ENCODE measurements at regions not wholly inside any gene's neighbourhood (a gene's known extent, or its start where the extent isn't known, plus 50 kb on each side); places are given as distances from the start of the nearest gene placed in this dataset.

DNA sequence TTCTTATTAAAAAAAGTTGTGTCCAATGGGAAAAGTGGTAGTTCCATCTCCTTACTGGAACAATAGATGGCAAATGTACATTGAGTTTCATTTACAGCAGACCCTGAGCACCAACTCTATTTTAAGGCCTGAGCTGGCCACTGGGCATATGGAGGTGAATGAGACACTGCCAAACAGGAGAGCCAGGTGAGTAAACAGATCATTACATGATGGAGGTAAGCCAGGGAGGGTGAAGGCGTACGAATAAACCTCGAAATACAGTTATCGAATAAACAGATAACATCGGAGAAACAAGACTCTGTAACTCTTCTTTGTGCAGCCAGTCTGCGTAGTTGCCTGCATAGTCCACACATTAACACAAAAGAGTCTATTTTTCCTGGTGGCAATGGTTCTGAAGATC is 446.4 kb upstream of the KLF4 start:
- H3K27ac ChIP-seq = no peak overlapping the region
- intact Hi-C loops (cut with DNase I) = no loop called here
- no peak for DNase-seq
- no peaks in the 10 kb centered on the region for H3K36me3 ChIP-seq
- no peaks in the 10 kb centered on the region for H3K4me1 ChIP-seq
- no peak overlapping the region for H3K9ac ChIP-seq (ENCODE audit: low read depth in 2 of 2, low read length in 2 of 2)
- no peak overlapping the region for H3K4me3 ChIP-seq
- no peaks in the 10 kb centered on the region for H3K9me3 ChIP-seq
- H3K27me3 ChIP-seq = no peaks in the 10 kb centered on the region
- TF ChIP-seq, protein P1, sequence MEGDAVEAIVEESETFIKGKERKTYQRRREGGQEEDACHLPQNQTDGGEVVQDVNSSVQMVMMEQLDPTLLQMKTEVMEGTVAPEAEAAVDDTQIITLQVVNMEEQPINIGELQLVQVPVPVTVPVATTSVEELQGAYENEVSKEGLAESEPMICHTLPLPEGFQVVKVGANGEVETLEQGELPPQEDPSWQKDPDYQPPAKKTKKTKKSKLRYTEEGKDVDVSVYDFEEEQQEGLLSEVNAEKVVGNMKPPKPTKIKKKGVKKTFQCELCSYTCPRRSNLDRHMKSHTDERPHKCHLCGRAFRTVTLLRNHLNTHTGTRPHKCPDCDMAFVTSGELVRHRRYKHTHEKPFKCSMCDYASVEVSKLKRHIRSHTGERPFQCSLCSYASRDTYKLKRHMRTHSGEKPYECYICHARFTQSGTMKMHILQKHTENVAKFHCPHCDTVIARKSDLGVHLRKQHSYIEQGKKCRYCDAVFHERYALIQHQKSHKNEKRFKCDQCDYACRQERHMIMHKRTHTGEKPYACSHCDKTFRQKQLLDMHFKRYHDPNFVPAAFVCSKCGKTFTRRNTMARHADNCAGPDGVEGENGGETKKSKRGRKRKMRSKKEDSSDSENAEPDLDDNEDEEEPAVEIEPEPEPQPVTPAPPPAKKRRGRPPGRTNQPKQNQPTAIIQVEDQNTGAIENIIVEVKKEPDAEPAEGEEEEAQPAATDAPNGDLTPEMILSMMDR (IDR thresholded peaks at IDR 0.05) = no peak

DNA sequence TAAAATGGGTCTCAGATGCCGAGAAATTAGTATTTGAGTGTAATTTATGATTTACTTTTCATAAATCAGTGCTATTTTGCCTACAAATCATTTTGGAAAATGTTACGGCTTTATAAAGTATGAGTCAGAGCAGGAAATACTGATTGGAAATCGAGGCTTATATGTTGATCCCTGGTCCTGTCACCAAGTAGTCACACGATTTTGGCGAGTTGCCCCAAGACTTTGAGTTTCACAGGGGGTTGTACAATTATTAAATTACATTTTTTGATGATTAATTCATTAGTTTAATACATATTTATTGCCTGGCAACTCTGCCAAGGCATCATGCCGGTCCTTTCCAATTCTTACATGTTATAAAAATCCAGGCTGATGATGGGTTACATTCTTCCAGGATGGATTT is 443.9 kb upstream of the KLF4 start:
- no peak for DNase-seq

DNA sequence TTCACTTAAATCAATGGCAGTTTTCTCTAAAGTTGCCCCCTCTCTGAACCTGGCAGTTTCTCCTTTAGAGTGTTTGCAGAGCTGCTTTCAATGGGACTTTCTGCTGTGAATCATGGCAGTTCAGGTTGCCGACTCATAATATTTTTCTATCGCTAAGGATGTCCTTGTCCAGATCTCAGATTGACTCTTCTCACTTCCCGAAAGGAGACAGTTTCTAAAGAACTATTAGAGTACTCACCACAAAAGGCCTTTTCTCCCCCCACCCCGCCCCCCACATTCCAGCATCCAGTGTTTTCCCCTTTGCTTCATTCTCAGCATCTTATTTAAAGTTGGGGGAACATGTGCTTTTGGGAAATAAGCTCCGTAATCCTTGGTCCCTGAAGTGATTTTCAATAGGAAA is 443.5 kb upstream of the KLF4 start:
- Histone ChIP-seq H3K27me3 (no peaks in the 10 kb centered on the region), H3K4me1 (no peaks in the 10 kb centered on the region), H3K9me3 (no peaks in the 10 kb centered on the region), H3K9ac (ENCODE audit: low read depth in 2 of 2, low read length in 2 of 2) (no peak overlapping the region), H3K4me3 (no peak overlapping the region), H3K27ac (no peak overlapping the region), H3K36me3 (no peaks in the 10 kb centered on the region)
- intact Hi-C loops (cut with DNase I) = no loop called here
- no peak for DNase-seq
- TF ChIP-seq, protein P1 (IDR thresholded peaks at IDR 0.05) = no peak

More for the DNA sequence above, 443.9 kb upstream of the KLF4 start:
- Histone ChIP-seq H3K4me3 (no peak overlapping the region), H3K9ac (ENCODE audit: low read depth in 2 of 2, low read length in 2 of 2) (no peak overlapping the region), H3K27me3 (no peaks in the 10 kb centered on the region), H3K4me1 (no peaks in the 10 kb centered on the region), H3K27ac (no peak overlapping the region), H3K9me3 (no peaks in the 10 kb centered on the region), H3K36me3 (no peaks in the 10 kb centered on the region)
- TF ChIP-seq, protein P1 (IDR thresholded peaks at IDR 0.05) = no peak
- intact Hi-C loops (cut with DNase I) = no loop called here

DNA sequence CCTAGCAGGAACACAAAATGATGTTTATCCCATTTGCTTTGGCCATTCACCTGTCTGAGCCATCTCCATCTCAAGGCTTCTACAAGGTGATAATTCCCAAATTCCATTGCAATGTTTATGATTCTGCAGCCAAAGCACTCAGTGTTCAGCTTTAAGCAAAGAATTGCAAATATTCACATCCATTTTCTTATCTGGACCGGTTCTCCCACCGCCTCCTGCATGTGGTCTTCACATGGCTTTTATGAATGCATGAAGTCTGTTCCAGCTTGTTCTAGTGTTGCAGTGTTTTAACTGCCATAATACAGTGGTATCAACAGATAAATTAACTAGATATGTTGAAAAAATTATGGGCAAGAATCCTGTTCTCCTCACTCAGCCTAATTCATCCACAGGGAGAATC is 443.0 kb upstream of the KLF4 start:
- no peaks in the 10 kb centered on the region for H3K4me1 ChIP-seq
- H3K9ac ChIP-seq (ENCODE audit: low read depth in 2 of 2, low read length in 2 of 2) = no peak overlapping the region
- TF ChIP-seq, protein P1 (IDR thresholded peaks at IDR 0.05) = no peak
- no peak overlapping the region for H3K27ac ChIP-seq
- no peak overlapping the region for H3K4me3 ChIP-seq
- intact Hi-C loops (cut with DNase I) = no loop called here
- no peak for DNase-seq
- no peaks in the 10 kb centered on the region for H3K27me3 ChIP-seq
- no peaks in the 10 kb centered on the region for H3K9me3 ChIP-seq
- no peaks in the 10 kb centered on the region for H3K36me3 ChIP-seq

DNA sequence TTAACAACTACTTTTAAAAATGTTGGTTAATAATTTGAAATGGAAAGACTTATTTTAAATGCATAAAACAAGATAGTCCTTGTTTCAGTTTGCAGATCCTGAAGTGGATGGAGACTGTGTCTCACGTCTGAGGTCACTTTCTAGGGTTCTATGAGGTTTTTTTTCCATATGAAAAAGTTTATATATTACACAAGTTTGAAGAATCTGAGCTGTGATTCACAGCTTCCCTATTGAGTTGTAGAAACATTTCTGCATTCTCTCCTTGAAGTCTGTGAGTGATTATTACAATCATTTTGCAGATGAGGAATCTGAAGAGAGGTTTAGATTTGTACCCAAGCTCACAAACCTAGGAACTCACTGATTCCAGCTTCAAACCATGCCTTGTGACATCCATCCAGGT is 442.5 kb upstream of the KLF4 start:
- no peaks in the 10 kb centered on the region for H3K9me3 ChIP-seq
- no peak for DNase-seq
- H3K27ac ChIP-seq = no peak overlapping the region
- H3K4me1 ChIP-seq = no peaks in the 10 kb centered on the region
- H3K27me3 ChIP-seq = no peaks in the 10 kb centered on the region
- H3K4me3 ChIP-seq = no peak overlapping the region
- intact Hi-C loops (cut with DNase I) = no loop called here
- H3K9ac ChIP-seq (ENCODE audit: low read depth in 2 of 2, low read length in 2 of 2) = no peak overlapping the region
- no peaks in the 10 kb centered on the region for H3K36me3 ChIP-seq
- TF ChIP-seq, protein P1 (IDR thresholded peaks at IDR 0.05) = no peak
